GM21619 (cell line): ENCODE measurements at regions not wholly inside any gene's neighbourhood (a gene's known extent, or its start where the extent isn't known, plus 50 kb on each side); places are given as distances from the start of the nearest gene placed in this dataset.

Experiments used
- ATAC-seq: cut with Tn5 transposase; IDR thresholded peaks from one replicate; pipeline ENCODE4 v1.9.1; 2021; ENCODE audit not compliant: unreplicated experiment

DNA sequence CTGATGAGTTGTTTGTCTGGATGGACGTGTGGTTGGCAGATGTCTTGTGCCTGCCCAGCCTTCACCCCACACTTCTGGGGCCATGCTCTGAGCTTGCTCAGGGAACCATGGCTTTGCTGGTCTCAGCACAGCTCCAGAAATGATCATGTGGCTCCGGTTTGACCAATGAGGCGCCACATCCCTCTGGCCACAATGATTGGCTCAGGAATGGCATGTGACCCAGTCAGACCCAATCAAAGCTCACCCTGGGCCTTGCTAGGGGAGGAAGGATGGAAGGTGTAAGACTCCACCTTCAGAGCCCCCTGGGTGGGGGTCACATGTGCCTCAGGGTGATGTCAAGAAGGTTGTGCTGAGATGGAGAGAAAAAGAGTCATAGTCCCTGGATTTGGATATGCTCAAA is 281.6 kb upstream of the SULF2 start:
- ATAC-seq, result no peak

DNA sequence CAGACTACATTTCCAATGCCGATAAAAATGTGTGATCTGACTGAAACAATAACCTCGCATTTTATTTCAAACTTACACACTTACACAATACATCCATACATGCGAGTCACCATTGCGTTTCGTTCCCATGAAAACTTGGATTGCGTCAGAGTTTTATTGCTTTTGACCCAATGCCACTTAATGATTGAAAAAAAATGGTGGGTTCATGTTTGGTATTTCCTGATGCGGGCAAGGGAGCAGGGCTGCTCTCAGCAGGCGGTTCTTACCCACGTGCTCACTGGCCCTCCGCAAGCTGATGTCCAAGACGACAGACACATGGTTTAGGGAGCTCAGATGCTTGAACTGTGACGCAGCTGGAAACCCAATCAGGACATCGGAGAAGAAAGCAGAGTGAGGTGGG is 281.0 kb upstream of the SULF2 start:
- no peak for ATAC-seq

DNA sequence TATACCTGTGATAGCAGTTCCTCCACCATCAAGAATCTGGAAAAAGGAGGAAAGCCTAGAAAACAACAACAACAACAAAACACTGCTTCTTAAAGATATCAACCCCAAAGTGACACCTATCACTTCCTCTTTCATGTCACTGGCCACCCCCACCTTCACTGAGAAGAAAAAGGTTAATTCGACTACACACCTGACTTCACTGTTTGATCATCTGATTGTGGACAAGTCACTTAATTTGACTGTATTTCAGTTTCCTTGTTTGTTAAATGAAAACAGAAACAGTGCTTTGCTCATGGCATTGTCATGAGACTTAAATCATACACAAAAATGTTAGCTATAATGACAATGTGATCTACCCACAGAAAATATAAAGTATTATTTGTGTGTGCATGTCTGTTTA is 280.6 kb upstream of the SULF2 start:
- no peak for ATAC-seq

DNA sequence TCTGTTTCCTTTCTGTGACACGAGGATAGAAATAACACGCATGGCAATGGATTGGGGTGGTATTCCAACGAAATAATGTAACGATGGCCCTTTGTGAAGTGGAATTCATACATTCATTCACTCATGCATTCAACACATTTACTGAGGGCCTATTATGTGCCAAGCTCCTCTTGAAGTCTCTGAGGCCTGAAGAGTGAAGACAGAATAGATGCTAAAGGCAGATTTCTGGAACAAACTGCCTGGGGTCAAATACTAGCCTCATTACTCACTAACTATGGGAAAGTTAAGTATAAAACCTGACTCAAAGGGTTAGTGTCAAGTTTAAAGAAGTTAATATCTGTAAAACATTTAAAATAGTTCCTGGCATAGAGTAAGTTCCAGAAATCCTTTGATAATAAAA is 279.6 kb upstream of the SULF2 start:
- ATAC-seq, result no peak

DNA sequence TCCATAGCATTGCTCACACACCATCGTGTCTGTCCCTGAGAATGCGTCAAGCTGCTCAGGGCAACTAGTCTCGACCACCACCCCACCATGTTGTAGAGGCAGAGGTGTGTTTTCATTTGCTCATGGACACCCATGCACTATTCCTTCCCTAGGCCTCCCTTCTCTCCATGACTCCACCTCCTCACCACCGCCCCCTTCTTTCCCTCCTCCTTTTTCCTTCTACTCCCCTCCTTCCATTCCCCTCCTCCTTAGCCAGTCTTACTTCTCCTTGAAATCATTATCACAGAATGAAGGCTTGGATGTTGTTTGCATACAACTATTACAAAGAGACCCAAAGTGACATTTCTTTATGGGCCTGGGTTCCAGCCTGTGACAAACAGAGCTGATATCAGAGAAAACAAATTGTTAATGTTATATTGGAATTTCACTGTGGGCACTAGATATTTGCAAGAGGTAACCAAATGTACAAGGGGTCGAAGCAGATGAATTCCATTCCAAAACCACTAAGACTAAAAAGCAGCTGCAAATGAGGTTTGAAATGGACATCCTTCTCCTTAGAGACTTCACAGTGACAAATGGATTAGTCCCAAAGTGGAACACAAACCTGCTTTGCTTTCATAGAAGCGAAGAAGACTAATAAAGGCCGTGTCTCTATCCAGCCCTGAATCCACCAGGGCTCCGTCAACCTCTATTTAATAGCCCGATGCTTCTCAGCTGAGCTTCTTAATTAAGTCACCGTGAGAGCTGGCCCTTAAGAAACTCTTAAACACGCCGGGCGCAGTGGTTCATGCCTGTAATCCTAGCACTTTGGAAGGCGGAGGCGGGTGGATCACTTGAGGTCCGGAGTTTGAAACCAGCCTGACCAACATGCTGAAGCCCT is 275.8 kb upstream of the SULF2 start:
- ATAC-seq, result no peak

DNA sequence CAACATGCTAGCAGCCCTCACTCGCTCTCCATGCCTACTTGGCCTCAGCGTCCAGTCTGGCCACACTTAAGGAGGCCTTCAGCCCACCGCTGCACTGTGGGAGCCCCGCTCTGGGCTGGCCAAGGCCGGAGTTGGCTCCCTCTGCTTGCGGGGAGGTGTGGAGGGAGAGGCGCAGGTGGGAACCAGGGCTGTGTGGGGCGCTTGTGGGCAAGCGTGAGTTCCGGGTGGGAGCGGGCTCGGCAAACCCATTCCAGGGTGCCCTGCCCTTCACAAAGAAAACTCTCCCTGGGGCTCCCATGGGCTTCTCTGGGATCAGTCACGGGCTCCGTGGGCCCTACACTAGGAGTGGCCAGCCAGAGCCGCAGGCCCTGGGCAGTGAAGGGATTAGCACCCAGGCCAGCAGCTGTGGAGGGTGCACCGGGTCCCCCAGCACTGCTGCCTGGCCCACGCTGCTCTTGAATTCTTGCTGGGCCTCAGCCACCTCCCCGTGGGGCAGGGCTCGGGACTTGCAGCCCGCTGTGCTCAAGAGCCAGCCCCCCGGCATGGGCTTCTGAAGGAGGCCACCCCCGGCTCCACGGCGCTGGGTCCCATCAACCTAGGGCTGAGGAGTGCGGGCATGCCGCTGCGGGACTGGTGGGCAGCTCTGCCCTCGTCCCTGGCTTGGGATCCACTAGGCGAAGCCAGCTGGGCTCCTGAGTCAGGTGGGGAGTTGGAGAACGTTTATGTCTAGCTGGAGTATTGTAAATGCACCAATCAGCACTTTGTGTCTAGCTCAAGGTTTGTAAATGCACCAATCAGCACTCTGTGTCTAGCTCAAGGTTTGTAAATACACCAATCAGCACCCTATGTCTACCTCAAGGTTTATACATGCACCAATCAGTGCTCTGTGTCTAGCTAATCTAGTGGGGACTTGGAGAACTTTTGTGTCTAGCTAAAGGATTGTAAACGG is 273.6 kb upstream of the SULF2 start:
- ATAC-seq, result no peak

DNA sequence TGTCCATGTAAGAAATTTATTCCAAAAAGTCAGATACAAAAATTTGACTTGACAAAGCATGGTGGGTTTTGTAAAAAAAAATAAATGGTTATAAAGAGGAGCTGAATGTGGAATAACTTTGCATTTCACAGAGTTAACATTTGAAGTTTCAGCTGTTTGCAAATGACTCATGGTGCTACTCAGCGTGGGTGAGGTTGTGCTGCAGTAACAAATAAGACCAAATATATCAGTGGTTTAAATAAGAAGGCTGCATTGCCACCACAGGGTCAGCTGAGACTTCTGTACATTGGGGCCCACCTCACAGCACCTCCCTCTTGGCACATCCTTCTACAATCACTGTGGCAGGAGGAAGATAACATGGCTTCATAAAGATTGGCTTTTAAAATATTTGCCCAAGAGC is 272.5 kb upstream of the SULF2 start:
- no peak for ATAC-seq

DNA sequence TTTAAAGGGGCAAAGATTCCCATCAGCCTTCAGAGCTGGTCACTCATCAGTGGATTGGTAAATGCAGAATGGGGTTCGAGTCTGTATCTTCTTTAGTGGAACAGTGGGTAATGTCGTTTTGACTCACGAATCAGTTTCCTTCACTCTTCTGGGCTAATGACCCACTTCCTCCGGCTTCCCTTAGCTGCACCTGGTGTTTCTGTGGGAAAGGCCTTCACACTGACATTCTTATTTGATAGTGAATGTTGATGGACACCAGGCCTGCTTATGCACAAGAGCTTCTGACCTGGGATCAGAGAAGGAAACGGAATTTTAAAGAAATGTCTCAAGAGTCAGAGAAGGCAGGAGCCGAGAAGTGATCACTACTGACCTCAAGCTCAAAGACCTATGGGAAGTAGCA is 272.0 kb upstream of the SULF2 start:
- ATAC-seq, result no peak

DNA sequence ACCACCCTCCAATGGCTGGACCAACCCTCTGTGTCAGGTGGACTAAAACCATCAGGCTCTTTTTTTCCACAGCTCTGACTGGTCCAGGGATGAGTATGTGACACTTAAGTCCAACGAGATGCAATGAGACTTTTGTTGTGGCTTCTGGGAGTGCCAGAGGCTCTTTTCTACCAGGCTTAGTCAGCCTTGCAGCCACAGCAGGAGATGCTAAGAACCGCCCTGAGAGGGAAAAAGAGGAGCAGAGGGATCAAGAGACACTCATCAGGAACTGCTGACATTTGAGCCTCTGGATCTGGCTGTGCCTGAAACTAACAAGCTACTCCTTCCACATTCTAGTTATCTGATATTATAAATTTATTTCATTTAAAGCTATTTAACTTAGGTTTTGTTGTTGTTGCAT is 270.9 kb upstream of the SULF2 start:
- no peak for ATAC-seq

DNA sequence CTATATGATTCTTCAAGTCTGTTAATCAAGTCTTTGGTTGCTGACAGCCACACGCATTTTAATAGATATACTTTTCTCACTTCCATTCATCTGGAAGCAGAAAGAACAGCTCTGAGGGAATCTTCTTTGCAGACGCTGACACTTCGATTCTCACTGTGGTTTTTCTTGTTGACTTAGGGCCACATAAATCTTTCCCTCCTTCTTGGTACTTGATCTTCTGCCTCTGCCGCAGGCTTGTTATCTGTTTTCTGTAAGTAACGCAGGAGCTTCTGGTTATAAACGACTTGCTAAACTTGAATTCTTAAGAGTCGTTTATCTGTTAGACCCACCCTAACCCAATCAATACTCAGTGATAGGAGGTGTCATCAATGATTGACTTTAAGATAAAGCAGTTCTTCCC is 268.8 kb upstream of the SULF2 start:
- ATAC-seq, result no peak

DNA sequence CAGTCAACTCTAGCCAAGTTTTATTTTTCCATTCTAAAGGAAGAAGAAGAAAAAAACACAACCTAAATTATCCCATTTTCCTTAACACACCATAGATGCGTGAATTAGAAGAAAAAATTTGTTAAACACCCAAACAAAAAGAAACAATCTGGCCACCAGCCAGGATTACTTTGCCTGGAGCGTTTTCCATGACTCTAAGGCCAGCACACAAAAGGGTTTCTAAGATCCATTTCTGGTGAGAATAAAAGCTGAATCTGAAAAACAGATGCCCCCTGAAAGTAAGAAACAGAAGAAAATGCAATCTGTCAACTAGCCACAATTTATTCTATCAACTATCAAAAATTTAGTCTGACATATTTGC is 267.2 kb upstream of the SULF2 start:
- ATAC-seq, result no peak

DNA sequence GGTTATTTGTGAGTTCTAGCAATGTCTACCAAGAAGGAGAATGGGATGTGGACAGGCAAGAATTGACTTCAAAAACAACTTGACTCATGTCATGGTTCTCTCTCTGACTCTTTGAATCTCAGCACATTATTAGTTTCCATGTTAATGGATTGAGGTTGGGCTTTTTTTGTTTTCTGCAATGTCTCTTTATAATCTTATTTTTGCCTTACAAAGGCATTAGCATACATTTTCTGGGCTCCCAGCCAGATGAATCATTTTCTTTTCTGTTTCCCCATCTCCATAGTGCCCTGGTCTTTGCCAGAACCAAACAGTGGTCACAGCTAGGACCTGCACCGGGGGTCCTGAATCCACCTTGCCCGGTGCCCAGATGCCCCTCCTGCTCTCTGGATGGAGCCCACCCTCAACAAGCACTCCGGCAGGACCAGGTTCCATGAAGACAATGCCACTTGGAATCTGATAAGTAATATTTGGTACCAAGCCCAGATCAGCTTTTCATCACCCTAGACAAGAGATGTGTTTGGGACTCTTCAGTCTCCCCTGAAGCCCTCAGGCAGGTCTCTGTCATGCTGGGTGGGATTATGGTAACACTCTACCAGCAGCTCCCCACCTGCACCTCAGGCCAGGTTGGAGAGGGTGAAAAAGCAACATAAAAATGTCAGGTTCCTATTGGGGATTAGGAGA is 266.7 kb upstream of the SULF2 start:
- no peak for ATAC-seq

DNA sequence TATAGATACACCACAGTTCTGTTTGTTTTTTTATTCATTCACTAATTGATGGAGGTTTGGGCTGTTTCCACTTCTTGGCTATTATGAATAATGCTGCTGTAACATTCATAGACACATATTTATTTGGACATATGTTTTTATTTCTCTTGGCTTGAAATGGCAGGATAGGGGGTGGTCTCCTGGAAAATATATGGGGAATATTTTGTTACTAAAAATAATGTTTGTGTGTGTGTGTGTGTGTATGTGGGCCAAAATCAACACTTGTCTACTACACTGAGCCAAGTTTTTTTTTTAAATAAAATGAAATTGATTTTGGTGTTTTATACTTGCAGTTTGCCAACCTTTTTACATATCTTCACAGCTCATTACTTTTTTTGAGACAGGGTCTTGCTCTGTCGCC is 264.4 kb upstream of the SULF2 start:
- ATAC-seq, result no peak

DNA sequence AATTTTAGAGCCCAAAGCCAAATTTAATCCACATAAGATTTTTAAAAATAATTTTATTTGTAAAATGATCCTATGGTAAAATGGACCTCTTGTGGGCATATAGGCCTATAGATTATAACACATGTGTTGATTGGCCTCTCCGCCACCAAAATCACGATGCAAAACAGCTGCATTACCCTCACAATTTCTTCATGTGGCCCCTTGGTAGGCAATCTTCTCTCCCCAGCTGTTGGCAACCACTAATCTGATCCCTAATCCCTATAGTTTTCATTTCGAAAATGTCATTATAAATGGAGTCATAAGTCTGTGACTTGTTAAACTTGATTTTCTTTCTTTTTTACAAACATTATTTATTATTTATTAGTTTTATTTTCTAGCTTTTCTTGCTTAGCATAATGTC is 263.9 kb upstream of the SULF2 start:
- ATAC-seq, result no peak

DNA sequence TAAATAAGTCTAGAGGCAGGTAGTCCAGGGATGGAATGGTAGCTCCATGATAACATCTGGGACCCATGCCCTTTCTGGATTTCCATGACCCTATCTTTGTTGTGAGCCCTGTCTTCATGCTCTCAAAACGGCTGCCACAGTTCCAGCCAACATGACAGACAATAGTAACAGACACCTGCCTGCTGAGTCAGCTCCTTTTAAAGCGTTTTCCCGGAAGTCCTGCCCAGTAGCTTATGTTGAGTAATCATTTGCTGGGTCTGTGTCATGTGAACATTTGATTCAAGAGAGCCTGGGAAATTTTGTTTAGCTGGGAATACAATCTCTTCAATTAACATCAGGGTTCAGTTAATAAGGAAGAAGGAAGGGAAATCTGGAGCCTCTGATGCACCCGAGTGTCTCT is 262.2 kb upstream of the SULF2 start:
- ATAC-seq, result no peak

DNA sequence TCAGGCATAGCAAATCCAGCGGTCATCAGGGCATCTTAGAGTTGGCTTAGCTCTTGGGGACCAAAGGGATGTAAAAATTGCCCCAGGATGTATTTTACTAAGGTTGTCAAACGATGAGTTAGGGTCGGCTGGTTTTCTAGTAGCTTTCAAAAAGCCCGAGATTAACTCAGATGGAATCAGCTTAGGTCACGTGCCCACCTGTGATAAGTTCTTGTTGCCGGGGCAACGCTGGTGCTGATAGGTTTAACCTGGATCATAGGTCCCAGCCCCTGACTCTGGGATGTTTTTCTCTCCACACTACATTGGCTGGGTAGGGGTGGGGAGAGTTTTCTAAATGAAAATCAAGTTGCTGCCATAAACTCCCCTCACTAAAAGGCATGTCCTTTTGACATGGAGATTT is 257.3 kb upstream of the SULF2 start:
- ATAC-seq, result no peak

DNA sequence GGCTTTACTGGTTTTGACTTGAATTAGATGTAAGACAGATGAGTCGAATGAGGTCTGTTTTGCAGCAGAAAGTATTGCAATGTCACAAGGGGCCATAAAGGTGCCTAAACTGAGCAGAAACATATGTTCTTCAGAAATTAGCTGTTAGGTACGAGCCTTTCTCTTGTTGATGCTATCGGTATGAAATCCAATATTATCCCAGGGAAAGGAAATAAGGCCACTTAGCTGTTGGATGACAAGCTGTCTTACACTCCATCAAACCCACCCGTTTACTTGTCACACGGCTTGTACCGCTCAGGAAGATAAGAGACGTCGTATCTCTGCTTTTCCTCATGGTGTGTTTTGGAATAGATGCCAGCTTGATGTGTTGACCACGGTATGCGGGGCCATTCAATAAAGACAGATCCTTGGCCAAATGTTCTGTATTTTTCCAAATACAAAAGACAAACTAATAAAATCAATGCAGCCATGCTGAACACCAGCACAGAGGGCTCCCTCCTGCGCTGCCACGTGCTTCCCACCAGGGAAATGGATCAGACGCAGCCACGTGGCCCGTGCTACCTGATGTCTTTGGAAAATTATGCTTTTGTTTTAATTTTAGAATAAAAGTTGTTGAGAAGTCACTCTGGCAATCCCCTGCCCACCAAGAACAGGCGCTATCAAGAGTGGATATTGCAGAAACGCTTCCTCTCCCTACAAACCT is 255.9 kb upstream of the SULF2 start:
- no peak for ATAC-seq

DNA sequence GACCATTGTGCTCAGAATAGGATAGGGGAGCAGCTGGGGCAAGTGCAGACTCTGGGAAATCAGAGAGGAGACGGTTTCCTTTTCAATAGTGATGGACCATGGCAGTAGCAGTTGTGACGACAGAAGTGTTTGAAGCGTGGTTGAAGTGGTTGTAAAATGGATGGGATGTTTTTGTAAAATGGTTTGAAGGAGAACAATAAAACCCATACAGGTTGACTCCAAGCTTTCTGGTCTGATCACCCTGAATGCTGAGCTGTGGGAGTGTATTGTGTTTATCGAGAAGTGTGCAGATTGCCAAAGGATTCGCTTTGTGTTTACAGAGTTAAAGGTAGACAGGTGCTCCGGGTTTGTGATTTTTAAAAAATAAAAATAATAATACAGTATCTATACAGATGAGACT is 255.2 kb upstream of the SULF2 start:
- ATAC-seq, result no peak

DNA sequence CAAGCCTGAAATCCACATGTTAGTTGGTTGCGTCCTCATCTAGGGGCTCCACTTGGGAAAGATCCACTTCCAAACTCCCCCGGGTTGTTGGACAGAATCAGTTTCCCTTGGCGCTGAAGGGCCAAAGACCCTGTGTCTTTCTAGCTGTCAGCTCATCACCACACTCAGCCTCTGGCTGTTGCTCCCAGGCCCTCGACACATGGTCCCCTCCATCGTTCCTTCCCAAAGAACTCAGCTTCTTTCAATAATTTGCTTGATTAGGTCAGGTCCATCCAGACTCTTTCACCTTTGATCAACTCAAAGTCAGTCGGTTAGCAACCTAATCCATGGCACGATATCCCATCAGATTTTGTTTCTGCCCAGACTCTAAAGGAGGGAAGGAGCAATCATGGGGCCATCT is 254.8 kb upstream of the SULF2 start:
- ATAC-seq, result no peak

DNA sequence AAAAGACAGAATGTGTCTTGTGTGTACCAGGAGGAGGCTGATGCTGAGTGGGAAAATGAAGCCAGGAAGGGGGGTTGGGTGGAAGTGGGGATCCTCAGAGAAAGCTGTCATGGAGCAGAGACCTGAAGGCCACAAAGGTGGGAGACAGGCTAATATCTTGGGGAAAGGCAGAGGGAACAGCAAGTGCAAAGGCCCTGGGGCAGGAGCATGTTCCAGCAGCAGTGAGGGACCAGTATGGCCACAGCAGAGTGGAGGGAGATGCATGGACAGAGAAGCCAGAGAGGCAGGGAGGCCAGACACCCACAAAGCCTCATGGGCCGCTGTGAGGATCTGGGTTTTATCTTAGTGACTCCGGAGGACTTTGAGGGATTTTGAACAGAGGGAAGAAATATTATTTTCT is 254.2 kb upstream of the SULF2 start:
- ATAC-seq, result no peak

DNA sequence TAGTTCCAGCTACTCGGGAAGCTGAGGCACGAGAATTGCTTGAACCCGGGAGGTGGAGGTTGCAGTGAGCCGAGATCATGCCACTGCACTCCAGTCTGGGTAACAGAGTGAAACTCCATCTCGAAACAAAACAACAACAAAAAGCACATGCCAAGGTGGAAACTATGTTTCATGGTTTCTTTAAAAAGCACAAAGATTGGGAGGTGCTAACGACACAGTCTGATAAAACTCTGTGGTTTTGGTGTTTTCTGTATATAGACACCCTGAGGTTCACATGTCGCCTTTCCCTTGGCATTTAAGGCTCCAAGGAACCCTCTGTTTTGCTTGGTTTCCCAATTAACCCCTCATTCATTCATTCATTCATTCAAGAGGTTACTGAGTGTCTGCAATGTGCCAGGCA is 253.4 kb upstream of the SULF2 start:
- no peak for ATAC-seq
